Daoy (cell line): ENCODE measurements at regions not wholly inside any gene's neighbourhood (a gene's known extent, or its start where the extent isn't known, plus 50 kb on each side); places are given as distances from the start of the nearest gene placed in this dataset.

Experiments used
- DNase-seq: peaks from one replicate; pipeline ENCODE4 v3.0.0-alpha.2; 2015; ENCODE audit warnings: low read depth

- DNase-seq = no peak
These were observed 75.8 kb upstream of the SOD3 start for GRCh38 chr4:24719615-24720014.

- DNase-seq = no peak
These were observed 74.9 kb upstream of the SOD3 start for GRCh38 chr4:24720436-24720835.

GRCh38 chr4:24720979-24721378, 74.4 kb upstream of the SOD3 start:
- DNase-seq = no peak

- no peak for DNase-seq
These were observed 73.3 kb upstream of the SOD3 start for GRCh38 chr4:24722026-24722568.

GRCh38 chr4:24727390-24728224, 67.8 kb upstream of the SOD3 start:
- no peak for DNase-seq

- no peak for DNase-seq
These were observed 66.1 kb upstream of the SOD3 start for GRCh38 chr4:24729119-24729730.

GRCh38 chr4:24730256-24731001, 64.9 kb upstream of the SOD3 start:
- peak; percentile 69 for DNase-seq

- no peak for DNase-seq
These were observed 63.9 kb upstream of the SOD3 start for GRCh38 chr4:24731448-24731847.

- DNase-seq = no peak
These were observed 60.9 kb upstream of the SOD3 start for GRCh38 chr4:24734511-24734910.

GRCh38 chr4:24736066-24736465, 59.3 kb upstream of the SOD3 start:
- DNase-seq = peak; percentile 35

- no peak for DNase-seq
These were observed 53.5 kb upstream of the SOD3 start for GRCh38 chr4:24741910-24742309.

- DNase-seq = no peak
These were observed 53.0 kb upstream of the SOD3 start for GRCh38 chr4:24742335-24742734.

GRCh38 chr4:24742773-24743172, 52.6 kb upstream of the SOD3 start:
- DNase-seq = no peak

- DNase-seq = no peak
These were observed 52.2 kb upstream of the SOD3 start for GRCh38 chr4:24743206-24743605.

- DNase-seq = no peak
These were observed 51.4 kb upstream of the SOD3 start for GRCh38 chr4:24743927-24744326.

- no peak for DNase-seq
These were observed 50.0 kb upstream of the SOD3 start for GRCh38 chr4:24745172-24745895.
